ENCODE measurements at regions not wholly inside any gene's neighbourhood (a gene's known extent, or its start where the extent isn't known, plus 50 kb on each side); places are given as distances from the start of the nearest gene placed in this dataset.

GRCh38 chr6:8207191-8207868 lies 105.0 kb upstream of the EEF1E1 start:
- Histone ChIP-seq H3K27ac (no peak overlapping the region), H3K9me3 (ENCODE audit: low read depth) (no peaks in the 10 kb centered on the region), H3K4me3 (no peak overlapping the region), H3K27me3 (replicated peaks; ENCODE audit: insufficient read depth) (no peaks in the 10 kb centered on the region), H3K36me3 (ENCODE audit: low read depth) (no peaks in the 10 kb centered on the region), H3K4me1 (ENCODE audit: insufficient read depth) (no peaks in the 10 kb centered on the region), H4K20me1 (ENCODE audit: insufficient read depth) (no peaks in the 10 kb centered on the region), H3K4me2 (ENCODE audit: unreplicated experiment) (no peak overlapping the region), H3K9ac (no peak overlapping the region), H2AFZ (no peak overlapping the region), H3K9me2 (ENCODE audit: insufficient read depth) (no peaks in the 10 kb centered on the region; the same call in 1 of the 2 replicates), H3F3A (ENCODE audit: insufficient read depth) (no peaks in the 10 kb centered on the region), H3K79me2 (ENCODE audit: insufficient read depth) (no peaks in the 10 kb centered on the region)
- WGBS, 2 experiments (ENCODE audit: low coverage in 1 of 2, low lambda C conversion rate in 2 of 2, missing lambda C conversion rate in 2 of 2), result 64 to 67% methylated on average over 16 of the region's 16 CpGs
- in situ Hi-C loops (cut with MboI), result no loop called here
- DNase-seq, result no peak
- TF ChIP-seq EZH2phosphoT487 (IDR thresholded peaks at IDR 0.05; ENCODE audit: insufficient read depth, low read depth) (no peak), EZH2 (IDR thresholded peaks at IDR 0.05; ENCODE audit: insufficient read depth, poor library complexity, severe bottlenecking) (no peak)

DNA sequence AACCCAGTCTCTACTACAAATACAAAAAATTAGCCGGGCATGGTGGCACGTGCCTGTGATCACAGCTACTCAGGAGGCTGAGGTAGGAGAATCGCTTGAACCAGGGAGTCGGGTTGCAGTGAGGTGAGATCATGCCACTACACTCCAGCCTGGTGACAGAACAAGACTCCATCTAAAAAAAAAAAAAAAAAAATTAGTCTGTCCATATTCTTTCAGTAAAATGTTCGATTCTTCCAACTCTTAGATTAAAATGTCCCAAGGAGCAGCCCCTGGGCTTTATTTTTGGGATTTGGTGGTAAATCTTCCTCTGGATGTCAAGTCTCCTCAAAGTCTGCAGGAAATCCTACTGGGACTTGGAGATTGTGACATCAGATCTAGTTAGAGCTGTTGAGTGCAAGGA lies 101.0 kb upstream of the EEF1E1 start:
- TF ChIP-seq EZH2 (IDR thresholded peaks at IDR 0.05; ENCODE audit: insufficient read depth, poor library complexity, severe bottlenecking), result no peak
- TF ChIP-seq EZH2phosphoT487 (IDR thresholded peaks at IDR 0.05; ENCODE audit: insufficient read depth, low read depth), result no peak
- Histone ChIP-seq H3K4me1 (ENCODE audit: insufficient read depth) (no peaks in the 10 kb centered on the region), H4K20me1 (ENCODE audit: insufficient read depth) (no peaks in the 10 kb centered on the region), H3K9me2 (ENCODE audit: insufficient read depth) (no peaks in the 10 kb centered on the region; the same call in 1 of the 2 replicates), H2AFZ (no peak overlapping the region), H3K79me2 (ENCODE audit: insufficient read depth) (no peaks in the 10 kb centered on the region), H3K36me3 (ENCODE audit: low read depth) (no peaks in the 10 kb centered on the region), H3K27me3 (replicated peaks; ENCODE audit: insufficient read depth) (no peaks in the 10 kb centered on the region), H3K9me3 (ENCODE audit: low read depth) (no peaks in the 10 kb centered on the region), H3K4me2 (ENCODE audit: unreplicated experiment) (no peak overlapping the region), H3F3A (ENCODE audit: insufficient read depth) (no peaks in the 10 kb centered on the region), H3K27ac (no peak overlapping the region), H3K9ac (no peak overlapping the region), H3K4me3 (no peak overlapping the region)
- no peak for DNase-seq
- WGBS, 2 experiments (ENCODE audit: low coverage in 1 of 2, low lambda C conversion rate in 2 of 2, missing lambda C conversion rate in 2 of 2), result 54 to 59% methylated on average over 5 of the region's 5 CpGs
- in situ Hi-C loops (cut with MboI), result no loop called here

GRCh38 chr6:8201679-8202078 lies 99.3 kb upstream of the EEF1E1 start:
- 52 to 54% methylated on average over 5 of the region's 5 CpGs for WGBS, 2 experiments (ENCODE audit: low coverage in 1 of 2, low lambda C conversion rate in 2 of 2, missing lambda C conversion rate in 2 of 2)
- Histone ChIP-seq H2AFZ (no peak overlapping the region), H3K4me3 (no peak overlapping the region), H3K9me3 (ENCODE audit: low read depth) (no peaks in the 10 kb centered on the region), H3K4me2 (ENCODE audit: unreplicated experiment) (no peak overlapping the region), H3K4me1 (ENCODE audit: insufficient read depth) (no peaks in the 10 kb centered on the region), H3F3A (ENCODE audit: insufficient read depth) (no peaks in the 10 kb centered on the region), H4K20me1 (ENCODE audit: insufficient read depth) (no peaks in the 10 kb centered on the region), H3K79me2 (ENCODE audit: insufficient read depth) (no peaks in the 10 kb centered on the region), H3K27ac (no peak overlapping the region), H3K9ac (no peak overlapping the region), H3K36me3 (ENCODE audit: low read depth) (no peaks in the 10 kb centered on the region), H3K27me3 (replicated peaks; ENCODE audit: insufficient read depth) (no peaks in the 10 kb centered on the region), H3K9me2 (ENCODE audit: insufficient read depth) (no peaks in the 10 kb centered on the region; the same call in 1 of the 2 replicates)
- no peak for DNase-seq
- TF ChIP-seq EZH2 (IDR thresholded peaks at IDR 0.05; ENCODE audit: insufficient read depth, poor library complexity, severe bottlenecking) (no peak), EZH2phosphoT487 (IDR thresholded peaks at IDR 0.05; ENCODE audit: insufficient read depth, low read depth) (no peak)
- in situ Hi-C loops (cut with MboI), result no loop called here

GRCh38 chr6:8200255-8200654 lies 97.9 kb upstream of the EEF1E1 start:
- TF ChIP-seq EZH2phosphoT487 (IDR thresholded peaks at IDR 0.05; ENCODE audit: insufficient read depth, low read depth) (no peak), EZH2 (IDR thresholded peaks at IDR 0.05; ENCODE audit: insufficient read depth, poor library complexity, severe bottlenecking) (no peak)
- 13 to 15% methylated on average over 3 of the region's 3 CpGs for WGBS, 2 experiments (ENCODE audit: low coverage in 1 of 2, low lambda C conversion rate in 2 of 2, missing lambda C conversion rate in 2 of 2)
- in situ Hi-C loops (cut with MboI), result no loop called here

More at GRCh38 chr6:8200255-8200654, 97.9 kb upstream of the EEF1E1 start:
- DNase-seq, result no peak
- Histone ChIP-seq H2AFZ (no peak overlapping the region), H3F3A (ENCODE audit: insufficient read depth) (no peaks in the 10 kb centered on the region), H3K36me3 (ENCODE audit: low read depth) (no peaks in the 10 kb centered on the region), H3K79me2 (ENCODE audit: insufficient read depth) (no peaks in the 10 kb centered on the region), H3K4me2 (ENCODE audit: unreplicated experiment) (no peak overlapping the region), H3K27me3 (replicated peaks; ENCODE audit: insufficient read depth) (no peaks in the 10 kb centered on the region), H3K9me2 (ENCODE audit: insufficient read depth) (no peaks in the 10 kb centered on the region; the same call in 1 of the 2 replicates), H3K27ac (no peak overlapping the region), H3K4me3 (no peak overlapping the region), H3K4me1 (ENCODE audit: insufficient read depth) (no peaks in the 10 kb centered on the region), H3K9ac (no peak overlapping the region), H4K20me1 (ENCODE audit: insufficient read depth) (no peaks in the 10 kb centered on the region), H3K9me3 (ENCODE audit: low read depth) (no peaks in the 10 kb centered on the region)
